HepG2 (cell line): ENCODE measurements at regions not wholly inside any gene's neighbourhood (a gene's known extent, or its start where the extent isn't known, plus 50 kb on each side); places are given as distances from the start of the nearest gene placed in this dataset.

Source experiments
- ATAC-seq: fragments of 200-7000 bp; cut with Tn5 transposase; 3 replicates; pipeline ENCODE4 v1.9.1; 2020; ENCODE audit warnings: mild to moderate bottlenecking, moderate library complexity
- BruUV-seq: library from RNA; stranded (reverse); fragments of 400-500 nt; replicated peaks from 2 replicates; lab custom pipeline; 2021; lab: Mats Ljungman, UMichigan
- CTCF ChIA-PET: fragments of 300-600 bp; formaldehyde crosslinking; extraction: SDS; loops from one replicate; lab custom pipeline; 2021; ENCODE audit warnings: low total read pairs, inconsistent platforms, low intra/inter-chr PET ratio; lab: Yijun Ruan, JAX
- POLR2A ChIA-PET: fragments of 350-600 bp; sonication (Branson Sonifier 250); formaldehyde crosslinking; loops from one replicate; lab custom pipeline; 2020; ENCODE audit warnings: antibody characterized with exemption, inconsistent platforms; lab: Yijun Ruan, JAX
- DNase-seq: peaks from one replicate; pipeline ENCODE4 v3.0.0-alpha.2; 2015; ENCODE audit warnings: low spot score
- FAIRE-seq: peaks from 3 replicates; lab custom pipeline; 2011; peaks lifted over from hg19 to GRCh38; lab: Jason Lieb, UNC
- H2AFZ ChIP-seq: one replicate; pipeline ENCODE4 v1.6.1; 2011; ENCODE audit warnings: low read length, inconsistent platforms
- H3K27ac ChIP-seq: fragments of 300-600 bp; 3 replicates; pipeline ENCODE4 v1.8.0; 2011; ENCODE audit warnings: mixed run types, mild to moderate bottlenecking, mixed read lengths, low read length, inconsistent platforms; ENCODE audit not compliant: insufficient read depth; ENCODE audit errors: extremely low read length
- H3K27me3 ChIP-seq, 2 experiments: fragments of 200-600 bp in 1 of 2; 2 replicates in 1 of 2; 3 replicates in 1 of 2; pipeline versions ENCODE4 v1.6.0 to v1.8.0; 2011; ENCODE audit warnings: low read length in 2 of 2, mild to moderate bottlenecking in 2 of 2, moderate library complexity in 2 of 2, inconsistent platforms in 1 of 2; ENCODE audit not compliant: insufficient read depth in 2 of 2, control insufficient read depth in 1 of 2
- H3K36me3 ChIP-seq, 2 experiments: fragments of 200-600 bp in 1 of 2; replicated peaks in 1 of 2; 2 replicates in 1 of 2; 3 replicates in 1 of 2; pipeline versions ENCODE4 v1.5.1 to v1.8.0; 2011; ENCODE audit warnings: low read length in 2 of 2, inconsistent platforms in 1 of 2; ENCODE audit not compliant: insufficient read depth in 2 of 2, control insufficient read depth in 1 of 2
- H3K4me1 ChIP-seq: 2 replicates; pipeline ENCODE4 v1.5.1; 2012; ENCODE audit warnings: low read length, inconsistent platforms; ENCODE audit not compliant: insufficient read depth
- H3K4me2 ChIP-seq: 2 replicates; pipeline ENCODE4 v1.6.0; 2011; ENCODE audit warnings: low read depth, low read length, inconsistent platforms
- H3K4me3 ChIP-seq, 3 experiments: fragments of 200-600 bp in 1 of 3; sonication (generic), shearing (Covaris generic) in 1 of 3; replicated peaks in 1 of 3; 2 replicates each; pipeline ENCODE4 v1.5.1; 2011 to 2016; ENCODE audit warnings: low read length in 3 of 3, inconsistent platforms in 2 of 3, low read depth in 2 of 3, mild to moderate bottlenecking in 2 of 3, control low read depth in 1 of 3, mixed read lengths in 1 of 3; ENCODE audit not compliant: insufficient read depth in 1 of 3
- H3K79me2 ChIP-seq: one replicate; pipeline ENCODE4 v1.6.1; 2011; ENCODE audit warnings: low read length, inconsistent platforms; ENCODE audit not compliant: insufficient read depth
- H3K9ac ChIP-seq: 2 replicates; pipeline ENCODE4 v1.6.0; 2011; ENCODE audit warnings: mild to moderate bottlenecking, low read depth, low read length, inconsistent platforms; ENCODE audit not compliant: insufficient read depth
- H3K9me3 ChIP-seq: 2 replicates; pipeline ENCODE4 v1.5.1; 2012; ENCODE audit warnings: mild to moderate bottlenecking, low read length
- H4K20me1 ChIP-seq: 2 replicates; pipeline ENCODE4 v1.6.0; 2011; ENCODE audit warnings: inconsistent platforms, mild to moderate bottlenecking, low read length, moderate library complexity; ENCODE audit not compliant: insufficient read depth
- ATF5 ChIP-seq: sonication (generic); formaldehyde crosslinking; IDR thresholded peaks from 2 replicates; pipeline ENCODE4 v1.4.0; 2020; ENCODE audit warnings: mild to moderate bottlenecking, low read depth, missing genetic modification reagents
- GFI1 ChIP-seq: sonication (generic); formaldehyde crosslinking; IDR thresholded peaks from 2 replicates; pipeline ENCODE4 v1.5.0; 2020; ENCODE audit warnings: missing genetic modification reagents, mild to moderate bottlenecking, borderline replicate concordance
- HIC2 ChIP-seq: sonication (generic); formaldehyde crosslinking; IDR thresholded peaks from 2 replicates; pipeline ENCODE4 v1.9.0; 2022; ENCODE audit warnings: low read depth, missing genetic modification reagents
- POLR2AphosphoS2 ChIP-seq: IDR thresholded peaks from 2 replicates; pipeline ENCODE4 v1.6.1; 2011; ENCODE audit warnings: low read depth, low read length, improper control_type of control experiment
- PRDM15 ChIP-seq: sonication (generic); formaldehyde crosslinking; IDR thresholded peaks from 2 replicates; pipeline ENCODE4 v1.4.0; 2020; ENCODE audit warnings: missing genetic modification reagents
- YY1 ChIP-seq: IDR thresholded peaks from 2 replicates; pipeline ENCODE4 v1.6.1; 2011; ENCODE audit warnings: low read length, low read depth, moderate library complexity, mild to moderate bottlenecking; ENCODE audit not compliant: insufficient read depth, insufficient replicate concordance
- ZNF136 ChIP-seq: sonication (generic); formaldehyde crosslinking; IDR thresholded peaks from 2 replicates; pipeline ENCODE4 v1.8.1; 2022; ENCODE audit warnings: low read depth, mild to moderate bottlenecking, moderate library complexity, missing genetic modification reagents
- ZSCAN29 ChIP-seq: sonication (generic); formaldehyde crosslinking; conservative IDR thresholded peaks from 2 replicates; pipeline ENCODE4 v1.4.0; 2020; ENCODE audit warnings: mild to moderate bottlenecking, missing genetic modification reagents
- WGBS: methylation state at CpG from one replicate; pipeline ENCODE4 v1.1.6; 2017; ENCODE audit warnings: low lambda C conversion rate; 5-methylcytosine and 5-hydroxymethylcytosine counted together
- in situ Hi-C: cut with HindIII; loops from 2 replicates; pipeline ENCODE4 v1.10.0; 2017; ENCODE audit warnings: low pct_unique_long_range_greater_than_20kb; ENCODE audit not compliant: extremely low pct_ligation_motif_present
- intact Hi-C: fragments of 100-400 bp; cut with micrococcal nuclease; formaldehyde crosslinking; loops from one replicate; pipeline ENCODE4 v1.10.0; 2022; ENCODE audit not compliant: unreplicated experiment

GRCh38 chr3:71986606-71987005, 201.7 kb upstream of the PROK2 start:
- intact Hi-C loops (loop anchor here (10.0 kb wide), 1 partner anchor 838 kb away; no protein-coding TSS in a partner anchor), in situ Hi-C loops (no loop called here)
- Histone ChIP-seq H3K9me3 (no peaks in the 10 kb centered on the region), H3K4me3 (no peak overlapping the region), H3K4me2 (no peak overlapping the region), H3K4me1 (no peaks in the 10 kb centered on the region), H3K27ac (no peak overlapping the region), H3K79me2 (no peaks in the 10 kb centered on the region), H3K36me3 (no peaks in the 10 kb centered on the region), H2AFZ (no peak overlapping the region), H3K9ac (no peak overlapping the region), H3K27me3 (peaks cover 0 to 3% of the 10 kb centered on the region in 2 experiments; a peak in 3 of 5 replicates), H4K20me1 (no peaks in the 10 kb centered on the region)
- CTCF ChIA-PET, result no interaction called here
- no peak for FAIRE-seq
- ATAC-seq, result no peak
- 51% methylated on average over 6 of the region's 6 CpGs for WGBS
- TF ChIP-seq ZNF136 (CRISPR knock-in tag) (no peak), HIC2 (CRISPR knock-in tag) (no peak), POLR2AphosphoS2 (no peak), ATF5 (CRISPR knock-in tag) (no peak), GFI1 (CRISPR knock-in tag) (no peak), PRDM15 (CRISPR knock-in tag) (no peak), ZSCAN29 (no peak), YY1 (no peak)
- POLR2A ChIA-PET, result no interaction called here
- BruUV-seq, result no TSS peak
- DNase-seq, result no peak
